GM12873 (cell line): ENCODE measurements at regions not wholly inside any gene's neighbourhood (a gene's known extent, or its start where the extent isn't known, plus 50 kb on each side); places are given as distances from the start of the nearest gene placed in this dataset.

Source experiments
- CTCF ChIP-seq: IDR thresholded peaks from 2 replicates; pipeline ENCODE4 v1.5.1; 2012; ENCODE audit warnings: low read depth, mild to moderate bottlenecking, moderate library complexity, low read length, control low read depth; ENCODE audit not compliant: insufficient read depth; ENCODE audit errors: missing control alignments

- TF ChIP-seq CTCF, result no peak
Measured at GRCh38 chr7:12893292-12893691, 205.9 kb downstream of the ARL4A start.

GRCh38 chr7:12895296-12895695 is 207.9 kb downstream of the ARL4A start:
- no peak for TF ChIP-seq CTCF

- no peak for TF ChIP-seq CTCF
Measured at GRCh38 chr7:12896316-12896715, 208.9 kb downstream of the ARL4A start.

- TF ChIP-seq CTCF, result no peak
Measured at GRCh38 chr7:12898004-12898403, 210.6 kb downstream of the ARL4A start.

GRCh38 chr7:12898620-12899019 is 211.2 kb downstream of the ARL4A start:
- TF ChIP-seq CTCF, result no peak

- no peak for TF ChIP-seq CTCF
Measured at GRCh38 chr7:12905671-12906070, 218.2 kb downstream of the ARL4A start.

GRCh38 chr7:12907774-12908173 is 220.3 kb downstream of the ARL4A start:
- TF ChIP-seq CTCF, result no peak
